Fibroblast of lung (primary cell): ENCODE measurements at regions not wholly inside any gene's neighbourhood (a gene's known extent, or its start where the extent isn't known, plus 50 kb on each side); places are given as distances from the start of the nearest gene placed in this dataset.

ENCODE experiments used
- CTCF ChIP-seq, 2 donors: IDR thresholded peaks in 1 of 2; conservative IDR thresholded peaks in 1 of 2; 1 replicate in 1 of 2; 2 replicates in 1 of 2; pipeline ENCODE4 v1.5.1; 2011 to 2012; ENCODE audit warnings: low read length in 2 of 2, control low read depth in 1 of 2, inconsistent platforms in 1 of 2, low read depth in 1 of 2, mild to moderate bottlenecking in 1 of 2
- EZH2 ChIP-seq: IDR thresholded peaks from 2 replicates; pipeline ENCODE4 v1.5.1; 2012; ENCODE audit warnings: low read length, control low read depth, mild to moderate bottlenecking; ENCODE audit errors: missing control alignments

DNA sequence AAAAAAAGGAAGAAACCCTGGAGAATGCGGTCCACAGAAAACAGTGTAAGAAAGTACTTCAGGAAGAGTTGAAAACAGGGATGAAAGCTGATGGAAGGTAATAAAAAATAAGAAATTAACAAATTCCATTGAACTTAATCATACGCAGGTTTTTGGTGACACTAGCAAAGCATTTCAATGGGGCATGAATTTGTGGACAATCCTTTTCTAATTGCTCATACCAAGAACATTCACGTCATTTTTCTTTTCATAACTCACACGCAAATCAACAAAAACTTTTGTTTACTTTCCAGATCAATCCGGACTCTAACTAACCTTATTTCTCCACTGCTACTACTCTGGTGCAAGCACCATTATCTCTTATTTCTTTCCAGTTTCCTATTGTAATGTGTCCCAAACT lies 1195.0 kb downstream of the SLITRK5 start:
- TF ChIP-seq CTCF (conservative IDR thresholded peaks at IDR 0.05 in 1 of 2, IDR thresholded peaks at IDR 0.05 in 1 of 2; ENCODE audit: low read depth in 1 of 2, low read length in 2 of 2) (no peak), EZH2 (no peak)
